ENCODE measurements at regions not wholly inside any gene's neighbourhood (a gene's known extent, or its start where the extent isn't known, plus 50 kb on each side); places are given as distances from the start of the nearest gene placed in this dataset.
"Not testable (repeated sequence)": the region's sequence is repeated elsewhere in the genome, so short reads cannot be mapped to it uniquely, and the experiment has no call there.

GRCh38 chr5:155586808-155587207, 573.3 kb downstream of the KIF4B start:
- not testable (repeated sequence) for H3K4me3 ChIP-seq (ENCODE audit: low read length); H3K9ac ChIP-seq (ENCODE audit: low read depth, low read length); H3K27ac ChIP-seq (ENCODE audit: low read length); H3K36me3 ChIP-seq (ENCODE audit: insufficient read depth, low read depth, low read length); H3K4me1 ChIP-seq (ENCODE audit: insufficient read depth, low read length); H3K27me3 ChIP-seq (ENCODE audit: insufficient read depth, low read length); H3K9me3 ChIP-seq (ENCODE audit: insufficient read depth, low read depth, low read length)

- no peak overlapping the region for H3K27ac ChIP-seq (ENCODE audit: low read length)
- H3K36me3 ChIP-seq (ENCODE audit: insufficient read depth, low read depth, low read length), result no peaks in the 10 kb centered on the region
- H3K4me1 ChIP-seq (ENCODE audit: insufficient read depth, low read length), result no peaks in the 10 kb centered on the region
- H3K9me3 ChIP-seq (ENCODE audit: insufficient read depth, low read depth, low read length), result no peaks in the 10 kb centered on the region
- H3K9ac ChIP-seq (ENCODE audit: low read depth, low read length), result no peak overlapping the region
- no peaks in the 10 kb centered on the region for H3K27me3 ChIP-seq (ENCODE audit: insufficient read depth, low read length)
- H3K4me3 ChIP-seq (ENCODE audit: low read length), result no peak overlapping the region
Measured at GRCh38 chr5:155587458-155587857, 573.9 kb downstream of the KIF4B start.

GRCh38 chr5:155591273-155591672, 577.7 kb downstream of the KIF4B start:
- Histone ChIP-seq H3K27ac (ENCODE audit: low read length) (no peak overlapping the region), H3K9ac (ENCODE audit: low read depth, low read length) (no peak overlapping the region), H3K27me3 (ENCODE audit: insufficient read depth, low read length) (no peaks in the 10 kb centered on the region), H3K4me1 (ENCODE audit: insufficient read depth, low read length) (no peaks in the 10 kb centered on the region), H3K9me3 (ENCODE audit: insufficient read depth, low read depth, low read length) (no peaks in the 10 kb centered on the region), H3K36me3 (ENCODE audit: insufficient read depth, low read depth, low read length) (no peaks in the 10 kb centered on the region), H3K4me3 (ENCODE audit: low read length) (no peak overlapping the region)

GRCh38 chr5:155594270-155594669, 580.7 kb downstream of the KIF4B start:
- H3K4me3 ChIP-seq (ENCODE audit: low read length), result no peak overlapping the region
- H3K27me3 ChIP-seq (ENCODE audit: insufficient read depth, low read length), result no peaks in the 10 kb centered on the region
- no peak overlapping the region for H3K27ac ChIP-seq (ENCODE audit: low read length)
- no peaks in the 10 kb centered on the region for H3K36me3 ChIP-seq (ENCODE audit: insufficient read depth, low read depth, low read length)
- no peaks in the 10 kb centered on the region for H3K4me1 ChIP-seq (ENCODE audit: insufficient read depth, low read length)
- H3K9ac ChIP-seq (ENCODE audit: low read depth, low read length), result no peak overlapping the region
- H3K9me3 ChIP-seq (ENCODE audit: insufficient read depth, low read depth, low read length), result no peaks in the 10 kb centered on the region

DNA sequence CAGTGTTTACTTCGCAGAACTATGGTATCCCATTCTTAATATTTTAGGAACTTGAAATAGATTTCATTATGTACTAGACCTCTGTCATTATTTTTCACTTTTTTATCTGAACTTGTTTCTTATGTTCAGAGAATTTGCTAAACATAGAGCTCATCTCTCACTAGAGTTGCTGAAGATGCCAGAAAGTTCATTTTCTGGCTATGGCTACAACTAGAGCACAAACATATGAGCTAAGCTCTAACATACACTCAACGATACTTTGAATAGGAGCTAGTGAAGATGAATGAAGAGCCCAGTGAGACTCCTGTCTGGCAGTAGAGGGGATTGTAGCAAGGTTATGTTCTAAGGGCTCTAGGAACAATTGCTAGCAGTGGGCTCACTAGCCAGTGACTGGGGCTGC, 582.2 kb downstream of the KIF4B start:
- no peaks in the 10 kb centered on the region for H3K9me3 ChIP-seq (ENCODE audit: insufficient read depth, low read depth, low read length)
- no peak overlapping the region for H3K4me3 ChIP-seq (ENCODE audit: low read length)
- no peaks in the 10 kb centered on the region for H3K27me3 ChIP-seq (ENCODE audit: insufficient read depth, low read length)
- no peaks in the 10 kb centered on the region for H3K4me1 ChIP-seq (ENCODE audit: insufficient read depth, low read length)
- no peaks in the 10 kb centered on the region for H3K36me3 ChIP-seq (ENCODE audit: insufficient read depth, low read depth, low read length)
- no peak overlapping the region for H3K27ac ChIP-seq (ENCODE audit: low read length)
- no peak overlapping the region for H3K9ac ChIP-seq (ENCODE audit: low read depth, low read length)

GRCh38 chr5:155598552-155598951, 585.0 kb downstream of the KIF4B start:
- no peaks in the 10 kb centered on the region for H3K9me3 ChIP-seq (ENCODE audit: insufficient read depth, low read depth, low read length)
- H3K4me3 ChIP-seq (ENCODE audit: low read length), result no peak overlapping the region
- H3K36me3 ChIP-seq (ENCODE audit: insufficient read depth, low read depth, low read length), result no peaks in the 10 kb centered on the region
- H3K9ac ChIP-seq (ENCODE audit: low read depth, low read length), result no peak overlapping the region
- no peaks in the 10 kb centered on the region for H3K4me1 ChIP-seq (ENCODE audit: insufficient read depth, low read length)
- no peak overlapping the region for H3K27ac ChIP-seq (ENCODE audit: low read length)
- H3K27me3 ChIP-seq (ENCODE audit: insufficient read depth, low read length), result no peaks in the 10 kb centered on the region

DNA sequence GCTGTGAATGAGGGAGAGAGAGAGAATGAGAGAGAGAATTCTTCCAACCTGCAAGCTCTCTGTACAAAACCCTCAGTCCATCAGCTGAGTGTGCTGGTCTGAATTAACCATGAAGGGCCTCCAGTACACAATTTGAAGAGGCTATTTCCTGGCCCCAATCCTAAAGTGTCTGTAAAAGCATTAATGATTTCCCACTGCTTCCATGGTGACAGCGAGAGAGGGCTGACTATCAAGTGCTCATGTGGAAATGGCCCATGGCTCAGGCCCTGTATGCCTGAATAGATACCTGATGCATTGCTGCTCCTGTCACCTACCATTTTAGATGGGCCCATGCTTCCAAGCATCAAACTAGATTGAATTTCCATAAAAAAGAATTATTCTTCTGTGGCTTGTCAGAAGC, 592.4 kb downstream of the KIF4B start:
- Histone ChIP-seq H3K9ac (ENCODE audit: low read depth, low read length) (no peak overlapping the region), H3K27ac (ENCODE audit: low read length) (no peak overlapping the region), H3K9me3 (ENCODE audit: insufficient read depth, low read depth, low read length) (no peaks in the 10 kb centered on the region), H3K4me1 (ENCODE audit: insufficient read depth, low read length) (no peaks in the 10 kb centered on the region), H3K4me3 (ENCODE audit: low read length) (no peak overlapping the region), H3K36me3 (ENCODE audit: insufficient read depth, low read depth, low read length) (no peaks in the 10 kb centered on the region), H3K27me3 (ENCODE audit: insufficient read depth, low read length) (no peaks in the 10 kb centered on the region)

DNA sequence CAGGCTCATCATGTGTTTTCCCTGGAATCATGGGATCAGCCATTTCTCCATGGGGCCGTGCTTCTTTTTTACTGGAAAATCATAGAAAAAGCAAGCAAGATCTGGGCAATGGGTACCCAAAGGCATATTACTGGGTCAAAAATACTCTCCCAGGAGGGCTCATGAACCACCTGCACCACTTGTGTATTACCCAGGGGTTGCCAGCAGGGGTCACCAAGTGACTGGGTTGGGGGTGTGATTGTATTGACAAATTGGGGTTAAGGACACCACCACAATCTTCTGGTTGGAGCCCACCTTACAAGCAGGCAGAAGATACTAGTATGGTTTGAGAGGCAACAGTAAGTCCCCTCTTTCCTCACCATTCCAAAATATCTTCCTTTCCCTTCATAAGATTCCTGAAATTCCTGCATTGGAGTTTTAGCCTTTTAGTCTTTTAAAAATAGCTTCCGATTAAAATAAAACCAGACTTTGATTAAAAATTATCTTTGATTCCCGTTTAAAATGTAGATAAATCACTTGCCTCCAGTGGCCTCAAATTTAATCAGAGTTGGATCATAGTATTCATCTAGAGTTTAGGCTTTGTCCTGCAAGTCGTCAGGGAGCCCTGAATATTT, 603.3 kb downstream of the KIF4B start:
- H3K27me3 ChIP-seq (ENCODE audit: insufficient read depth, low read length), result no peaks in the 10 kb centered on the region
- H3K27ac ChIP-seq (ENCODE audit: low read length), result no peak overlapping the region

DNA sequence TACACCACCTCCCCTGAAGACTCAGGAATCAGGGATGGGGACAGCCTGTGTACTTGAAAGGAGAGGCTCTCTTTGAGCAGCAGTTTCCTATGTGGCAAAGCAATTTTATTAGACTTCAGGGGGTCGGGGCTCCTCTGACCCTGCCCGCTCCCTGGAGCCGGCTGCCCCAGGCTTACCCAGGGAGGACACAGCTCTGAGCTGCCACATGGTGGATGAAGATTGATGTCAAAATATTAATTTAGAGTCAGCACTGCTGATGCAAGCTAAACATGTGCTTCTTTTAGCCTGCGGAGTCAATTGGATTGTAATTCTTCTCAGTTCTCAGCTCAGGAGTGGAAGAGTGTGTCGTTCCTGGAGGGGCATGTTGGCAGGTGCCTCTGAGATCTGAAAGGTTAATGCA, 606.1 kb downstream of the KIF4B start:
- H3K9ac ChIP-seq (ENCODE audit: low read depth, low read length), result no peak overlapping the region
- H3K9me3 ChIP-seq (ENCODE audit: insufficient read depth, low read depth, low read length), result no peaks in the 10 kb centered on the region
- H3K27me3 ChIP-seq (ENCODE audit: insufficient read depth, low read length), result no peaks in the 10 kb centered on the region
- no peak overlapping the region for H3K27ac ChIP-seq (ENCODE audit: low read length)
- H3K36me3 ChIP-seq (ENCODE audit: insufficient read depth, low read depth, low read length), result no peaks in the 10 kb centered on the region
- peaks cover 5% of the 10 kb centered on the region; the same call in 1 of the 2 replicates for H3K4me1 ChIP-seq (ENCODE audit: insufficient read depth, low read length)
- H3K4me3 ChIP-seq (ENCODE audit: low read length), result no peak overlapping the region

More for the DNA sequence above, 603.3 kb downstream of the KIF4B start:
- H3K9ac ChIP-seq (ENCODE audit: low read depth, low read length), result no peak overlapping the region
- peaks cover 5% of the 10 kb centered on the region; the same call in 1 of the 2 replicates for H3K4me1 ChIP-seq (ENCODE audit: insufficient read depth, low read length)
- H3K9me3 ChIP-seq (ENCODE audit: insufficient read depth, low read depth, low read length), result no peaks in the 10 kb centered on the region
- H3K4me3 ChIP-seq (ENCODE audit: low read length), result no peak overlapping the region
- H3K36me3 ChIP-seq (ENCODE audit: insufficient read depth, low read depth, low read length), result no peaks in the 10 kb centered on the region

DNA sequence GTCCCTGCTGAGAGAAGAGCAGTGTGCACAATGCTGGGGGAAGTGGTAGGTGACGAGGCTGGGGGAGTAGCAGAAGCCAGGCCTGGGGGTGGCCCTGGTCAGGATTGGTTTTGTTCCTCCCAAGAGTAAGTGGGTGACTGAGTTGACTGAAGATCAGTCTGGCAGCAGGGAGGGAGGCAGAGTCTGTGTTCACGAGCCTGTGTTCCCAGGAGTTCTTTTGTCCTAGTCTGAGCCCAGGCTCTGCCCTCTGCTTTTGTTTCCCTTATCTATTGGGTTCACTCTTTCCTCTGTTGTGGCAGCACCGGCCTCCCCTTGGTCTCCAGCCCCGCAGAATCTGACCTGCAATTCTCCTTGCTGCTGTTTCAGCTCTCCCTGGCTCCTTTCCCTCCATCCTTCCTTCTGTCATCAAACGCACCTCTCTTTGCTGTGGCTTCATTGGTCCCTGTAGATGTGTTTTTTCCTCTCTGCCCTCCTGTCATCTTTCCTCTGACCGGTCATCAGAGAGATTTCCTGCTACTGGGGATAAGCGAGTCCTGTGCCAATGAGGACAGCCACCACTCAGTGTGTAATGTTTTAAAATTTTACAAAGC, 607.4 kb downstream of the KIF4B start:
- no peak overlapping the region for H3K4me3 ChIP-seq (ENCODE audit: low read length)
- H3K9ac ChIP-seq (ENCODE audit: low read depth, low read length), result no peak overlapping the region
- no peak overlapping the region for H3K27ac ChIP-seq (ENCODE audit: low read length)
- no peaks in the 10 kb centered on the region for H3K9me3 ChIP-seq (ENCODE audit: insufficient read depth, low read depth, low read length)
- no peaks in the 10 kb centered on the region for H3K27me3 ChIP-seq (ENCODE audit: insufficient read depth, low read length)
- H3K4me1 ChIP-seq (ENCODE audit: insufficient read depth, low read length), result peaks cover 5% of the 10 kb centered on the region; the same call in 1 of the 2 replicates
- H3K36me3 ChIP-seq (ENCODE audit: insufficient read depth, low read depth, low read length), result no peaks in the 10 kb centered on the region

GRCh38 chr5:155624597-155625241, 611.2 kb downstream of the KIF4B start:
- Histone ChIP-seq H3K9ac (ENCODE audit: low read depth, low read length) (no peak overlapping the region), H3K27ac (ENCODE audit: low read length) (no peak overlapping the region), H3K4me3 (ENCODE audit: low read length) (no peak overlapping the region), H3K36me3 (ENCODE audit: insufficient read depth, low read depth, low read length) (no peaks in the 10 kb centered on the region), H3K9me3 (ENCODE audit: insufficient read depth, low read depth, low read length) (no peaks in the 10 kb centered on the region), H3K4me1 (ENCODE audit: insufficient read depth, low read length) (peaks cover 5% of the 10 kb centered on the region; the same call in 1 of the 2 replicates), H3K27me3 (ENCODE audit: insufficient read depth, low read length) (no peaks in the 10 kb centered on the region)

- Histone ChIP-seq H3K4me1 (ENCODE audit: insufficient read depth, low read length) (peaks cover 5% of the 10 kb centered on the region; the same call in 1 of the 2 replicates), H3K27me3 (ENCODE audit: insufficient read depth, low read length) (no peaks in the 10 kb centered on the region), H3K36me3 (ENCODE audit: insufficient read depth, low read depth, low read length) (no peaks in the 10 kb centered on the region), H3K27ac (ENCODE audit: low read length) (no peak overlapping the region), H3K9ac (ENCODE audit: low read depth, low read length) (no peak overlapping the region), H3K9me3 (ENCODE audit: insufficient read depth, low read depth, low read length) (no peaks in the 10 kb centered on the region), H3K4me3 (ENCODE audit: low read length) (no peak overlapping the region)
Measured at GRCh38 chr5:155625315-155625714, 611.8 kb downstream of the KIF4B start.
